OCI-LY3 (cell line): ENCODE measurements at regions not wholly inside any gene's neighbourhood (a gene's known extent, or its start where the extent isn't known, plus 50 kb on each side); places are given as distances from the start of the nearest gene placed in this dataset.

ENCODE experiments used
- H2AFZ ChIP-seq: fragments of 200-600, 300-600 bp; shearing (Covaris generic); 2 replicates; pipeline ENCODE4 v1.6.0; 2014; ENCODE audit warnings: antibody characterized with exemption, low read depth, low read length
- H3K27ac ChIP-seq: fragments of 200-600, 300-600 bp; sonication (generic); 2 replicates; pipeline ENCODE4 v1.5.1; 2014; ENCODE audit warnings: mild to moderate bottlenecking, low read length, moderate library complexity, mixed read lengths
- H3K27me3 ChIP-seq: fragments of 200-600, 300-600 bp; sonication (generic); 2 replicates; pipeline ENCODE4 v1.6.1; 2014; ENCODE audit warnings: low read depth, low read length, mixed read lengths
- H3K36me3 ChIP-seq: fragments of 200-600, 300-600 bp; sonication (generic); replicated peaks from 2 replicates; pipeline ENCODE3; 2014; ENCODE audit warnings: low read depth, low read length, mixed read lengths
- H3K4me1 ChIP-seq: fragments of 300-600, 200-600 bp; sonication (generic); 2 replicates; pipeline ENCODE4 v1.6.1; 2014; ENCODE audit warnings: low read length, mixed read lengths
- H3K4me2 ChIP-seq: fragments of 200-600, 300-600 bp; sonication (generic); 2 replicates; pipeline ENCODE4 v1.6.1; 2014; ENCODE audit warnings: low read length, mixed read lengths
- H3K4me3 ChIP-seq: fragments of 300-600, 200-600 bp; sonication (generic); 2 replicates; pipeline ENCODE4 v1.5.1; 2014; ENCODE audit warnings: antibody characterized with exemption, mild to moderate bottlenecking, low read length, moderate library complexity
- H3K79me2 ChIP-seq: fragments of 300-600, 200-600 bp; shearing (Covaris generic); 2 replicates; pipeline ENCODE4 v1.6.1; 2014; ENCODE audit warnings: mild to moderate bottlenecking, low read length, mixed read lengths
- H3K9ac ChIP-seq: fragments of 300-600, 200-600 bp; shearing (Covaris generic); 2 replicates; pipeline ENCODE4 v1.6.0; 2014; ENCODE audit warnings: mild to moderate bottlenecking, low read length, moderate library complexity
- H3K9me3 ChIP-seq: fragments of 200-600, 300-600 bp; shearing (Covaris generic); 2 replicates; pipeline ENCODE4 v1.6.1; 2014; ENCODE audit warnings: low read length, mixed read lengths; ENCODE audit not compliant: insufficient read depth
- H4K20me1 ChIP-seq: fragments of 200-600, 300-600 bp; sonication (generic); 2 replicates; pipeline ENCODE4 v1.6.1; 2016; ENCODE audit warnings: low read length, mixed read lengths; ENCODE audit not compliant: insufficient read depth
- EZH2phosphoT487 ChIP-seq: fragments of 200-600 bp; shearing (Covaris generic); IDR thresholded peaks from 2 replicates; pipeline ENCODE4 v1.6.1; 2018; ENCODE audit warnings: antibody characterized with exemption, mixed run types, low read depth
- TF ChIP-seq, protein P1 (sequence below): fragments of 200-600, 300-600 bp; sonication (generic); IDR thresholded peaks from 2 replicates; pipeline ENCODE4 v1.5.1; 2014; ENCODE audit warnings: antibody characterized with exemption, low read length, low read depth

DNA sequence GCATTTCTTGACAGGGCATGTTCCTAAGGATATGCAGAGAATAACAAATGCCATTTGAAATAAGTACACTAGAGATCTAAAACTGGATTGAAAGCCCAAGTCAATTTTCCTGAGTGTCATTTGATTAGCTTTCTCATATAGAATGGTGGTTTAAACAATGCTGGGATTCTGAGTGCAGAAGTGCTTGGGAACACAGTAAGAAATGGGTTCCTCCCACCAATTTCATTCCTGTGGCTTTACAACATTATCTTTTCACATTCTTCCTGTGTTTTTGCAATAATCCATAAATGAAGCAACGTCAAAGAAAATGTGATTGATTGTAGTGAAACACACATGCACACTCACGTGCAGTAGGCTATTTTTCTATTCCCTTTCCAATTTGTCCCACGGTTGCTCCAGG is 1858.4 kb upstream of the PIK3C3 start:
- H3K4me1 ChIP-seq = peaks cover 10% of the 10 kb centered on the region
- H3K79me2 ChIP-seq = no peaks in the 10 kb centered on the region
- no peaks in the 10 kb centered on the region for H3K27me3 ChIP-seq
- TF ChIP-seq EZH2phosphoT487 = no peak
- TF ChIP-seq, protein P1, sequence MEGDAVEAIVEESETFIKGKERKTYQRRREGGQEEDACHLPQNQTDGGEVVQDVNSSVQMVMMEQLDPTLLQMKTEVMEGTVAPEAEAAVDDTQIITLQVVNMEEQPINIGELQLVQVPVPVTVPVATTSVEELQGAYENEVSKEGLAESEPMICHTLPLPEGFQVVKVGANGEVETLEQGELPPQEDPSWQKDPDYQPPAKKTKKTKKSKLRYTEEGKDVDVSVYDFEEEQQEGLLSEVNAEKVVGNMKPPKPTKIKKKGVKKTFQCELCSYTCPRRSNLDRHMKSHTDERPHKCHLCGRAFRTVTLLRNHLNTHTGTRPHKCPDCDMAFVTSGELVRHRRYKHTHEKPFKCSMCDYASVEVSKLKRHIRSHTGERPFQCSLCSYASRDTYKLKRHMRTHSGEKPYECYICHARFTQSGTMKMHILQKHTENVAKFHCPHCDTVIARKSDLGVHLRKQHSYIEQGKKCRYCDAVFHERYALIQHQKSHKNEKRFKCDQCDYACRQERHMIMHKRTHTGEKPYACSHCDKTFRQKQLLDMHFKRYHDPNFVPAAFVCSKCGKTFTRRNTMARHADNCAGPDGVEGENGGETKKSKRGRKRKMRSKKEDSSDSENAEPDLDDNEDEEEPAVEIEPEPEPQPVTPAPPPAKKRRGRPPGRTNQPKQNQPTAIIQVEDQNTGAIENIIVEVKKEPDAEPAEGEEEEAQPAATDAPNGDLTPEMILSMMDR = no peak
- no peak overlapping the region for H3K4me3 ChIP-seq
- no peaks in the 10 kb centered on the region for H3K9me3 ChIP-seq
- no peaks in the 10 kb centered on the region for H3K36me3 ChIP-seq
- no peak overlapping the region for H2AFZ ChIP-seq
- no peaks in the 10 kb centered on the region for H4K20me1 ChIP-seq
- no peak overlapping the region for H3K27ac ChIP-seq
- H3K4me2 ChIP-seq = no peak overlapping the region
- H3K9ac ChIP-seq = no peak overlapping the region

DNA sequence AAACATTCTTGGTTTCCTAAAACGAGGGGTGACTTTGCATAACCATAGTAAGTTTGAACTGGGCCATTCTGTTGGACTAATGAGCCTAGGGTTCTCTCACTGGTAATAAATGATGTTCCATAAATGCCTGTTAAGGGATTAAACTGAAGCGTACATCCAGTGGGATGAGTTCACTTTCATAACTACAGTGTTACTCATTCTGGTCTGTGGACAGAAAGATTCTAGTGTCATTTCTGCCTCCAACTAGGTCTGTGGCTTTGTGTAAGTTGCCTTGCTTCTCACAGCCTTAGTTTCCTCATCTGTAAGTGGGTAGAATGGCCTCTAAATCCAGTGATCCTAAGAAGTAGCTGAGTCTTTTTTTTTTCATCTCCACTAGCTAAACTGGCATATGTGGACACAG is 1860.6 kb upstream of the PIK3C3 start:
- Histone ChIP-seq H3K36me3 (no peaks in the 10 kb centered on the region), H3K79me2 (no peaks in the 10 kb centered on the region), H3K27me3 (no peaks in the 10 kb centered on the region), H3K4me3 (no peak overlapping the region), H4K20me1 (no peaks in the 10 kb centered on the region), H3K4me1 (peaks cover 10% of the 10 kb centered on the region), H2AFZ (no peak overlapping the region), H3K9me3 (no peaks in the 10 kb centered on the region), H3K9ac (no peak overlapping the region), H3K27ac (no peak overlapping the region), H3K4me2 (no peak overlapping the region)
- TF ChIP-seq, protein P1 = no peak
- TF ChIP-seq EZH2phosphoT487 = no peak

DNA sequence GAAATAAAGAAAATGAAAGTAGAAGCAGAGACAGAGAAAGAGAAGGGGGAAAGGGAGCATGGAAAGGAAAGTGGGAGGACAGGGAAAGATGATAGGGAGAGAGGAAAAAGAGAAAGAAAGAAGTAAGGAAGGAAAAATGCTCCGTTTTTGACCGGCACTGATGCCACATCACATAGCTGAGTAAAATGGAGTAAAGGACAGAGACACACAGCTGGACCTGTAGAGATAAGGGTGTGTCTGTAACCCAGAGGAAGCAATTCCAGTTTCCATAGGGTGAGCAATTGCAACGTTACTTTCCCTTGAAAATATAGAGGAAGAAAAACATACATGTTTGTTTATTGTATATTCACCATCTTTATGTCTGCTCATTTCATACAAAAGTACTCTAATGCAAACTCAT is 1866.9 kb upstream of the PIK3C3 start:
- Histone ChIP-seq H3K4me1 (peaks cover 5% of the 10 kb centered on the region), H2AFZ (no peak overlapping the region), H3K9me3 (no peaks in the 10 kb centered on the region), H3K27ac (no peak overlapping the region), H4K20me1 (no peaks in the 10 kb centered on the region), H3K4me2 (no peak overlapping the region), H3K79me2 (no peaks in the 10 kb centered on the region), H3K4me3 (no peak overlapping the region), H3K9ac (no peak overlapping the region), H3K36me3 (no peaks in the 10 kb centered on the region), H3K27me3 (no peaks in the 10 kb centered on the region)
- TF ChIP-seq, protein P1 = no peak
- no peak for TF ChIP-seq EZH2phosphoT487

DNA sequence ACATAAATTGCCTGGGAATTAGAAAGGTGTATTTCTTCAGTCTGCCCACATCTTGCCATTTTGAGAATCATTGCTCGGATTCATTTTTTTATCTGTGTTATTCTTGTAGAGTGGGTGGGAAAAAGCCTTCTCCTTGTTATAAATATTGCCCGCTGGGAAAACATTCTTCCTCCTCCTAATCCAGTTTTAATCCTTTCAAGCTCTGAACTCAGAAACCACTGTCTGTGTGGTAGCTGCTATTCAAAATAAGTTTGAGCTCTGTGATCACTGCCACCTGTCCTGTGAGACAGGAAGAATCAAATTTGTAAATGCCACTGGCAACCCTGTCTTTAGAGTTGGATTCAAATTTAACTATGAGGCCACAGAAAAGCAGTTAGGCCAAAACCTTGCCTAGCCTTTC is 1875.2 kb upstream of the PIK3C3 start:
- Histone ChIP-seq H3K27me3 (no peaks in the 10 kb centered on the region), H2AFZ (no peak overlapping the region), H3K36me3 (no peaks in the 10 kb centered on the region), H4K20me1 (no peaks in the 10 kb centered on the region), H3K4me3 (no peak overlapping the region), H3K79me2 (no peaks in the 10 kb centered on the region), H3K4me2 (no peak overlapping the region), H3K4me1 (no peaks in the 10 kb centered on the region), H3K27ac (no peak overlapping the region), H3K9me3 (no peaks in the 10 kb centered on the region), H3K9ac (no peak overlapping the region)
- TF ChIP-seq EZH2phosphoT487 = no peak
- TF ChIP-seq, protein P1 = no peak
